ENCODE measurements at regions not wholly inside any gene's neighbourhood (a gene's known extent, or its start where the extent isn't known, plus 50 kb on each side); places are given as distances from the start of the nearest gene placed in this dataset.

DNA sequence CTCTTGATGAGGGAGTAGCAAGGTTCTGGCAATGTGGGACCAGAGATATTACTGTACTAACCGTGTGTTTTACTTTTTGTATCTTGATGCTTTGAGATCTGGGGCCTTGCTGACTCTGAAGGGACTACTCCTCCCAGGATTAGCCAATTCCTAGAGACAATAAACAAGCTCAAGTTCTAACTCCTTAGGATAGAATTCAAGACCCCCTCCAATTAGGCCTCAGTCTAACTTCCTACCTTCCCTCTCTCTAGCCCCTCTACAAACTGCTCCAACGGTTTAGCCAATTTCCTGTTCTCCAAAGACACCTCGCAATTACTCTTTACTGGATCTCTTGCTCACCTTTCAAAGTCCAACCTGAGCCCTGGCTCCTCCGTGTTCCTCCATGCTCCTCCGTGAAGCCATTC lies 158.7 kb upstream of the JARID2 start:
- Histone ChIP-seq H3K4me1 (ENCODE audit: control insufficient read depth, extremely low read depth, insufficient read depth, low read length) (no peaks in the 10 kb centered on the region), H3K4me3 (replicated peaks in 1 of 4; ENCODE audit: control extremely low read depth in 1 of 4, insufficient read depth in 1 of 4, low read depth in 3 of 4, low read length in 4 of 4) (no peak overlapping the region), H3K79me2 (ENCODE audit: control insufficient read depth, insufficient read depth, low read length) (no peaks in the 10 kb centered on the region), H3K36me3 (ENCODE audit: control insufficient read depth, insufficient read depth, low read length) (no peaks in the 10 kb centered on the region), H2AFZ (ENCODE audit: low read length) (no peak overlapping the region), H4K20me1 (ENCODE audit: control insufficient read depth, extremely low read depth, insufficient read depth, low read length) (no peaks in the 10 kb centered on the region), H3K27ac (ENCODE audit: insufficient read depth, low read length) (no peak overlapping the region), H3K27me3 (ENCODE audit: control insufficient read depth, insufficient read depth, low read length) (no peaks in the 10 kb centered on the region), H3K9ac (ENCODE audit: insufficient read depth, low read length) (no peak overlapping the region), H3K9me3 (ENCODE audit: control insufficient read depth, insufficient read depth, low read depth, low read length) (no peaks in the 10 kb centered on the region), H3K4me2 (ENCODE audit: extremely low read depth, insufficient read depth, low read length) (no peak overlapping the region)
- DNase-seq (ENCODE audit: low read depth in 2 of 2): no peak
- no peak for TF ChIP-seq EZH2 (IDR thresholded peaks at IDR 0.05; ENCODE audit: low read length, missing control alignments)
- TF ChIP-seq, protein P1, sequence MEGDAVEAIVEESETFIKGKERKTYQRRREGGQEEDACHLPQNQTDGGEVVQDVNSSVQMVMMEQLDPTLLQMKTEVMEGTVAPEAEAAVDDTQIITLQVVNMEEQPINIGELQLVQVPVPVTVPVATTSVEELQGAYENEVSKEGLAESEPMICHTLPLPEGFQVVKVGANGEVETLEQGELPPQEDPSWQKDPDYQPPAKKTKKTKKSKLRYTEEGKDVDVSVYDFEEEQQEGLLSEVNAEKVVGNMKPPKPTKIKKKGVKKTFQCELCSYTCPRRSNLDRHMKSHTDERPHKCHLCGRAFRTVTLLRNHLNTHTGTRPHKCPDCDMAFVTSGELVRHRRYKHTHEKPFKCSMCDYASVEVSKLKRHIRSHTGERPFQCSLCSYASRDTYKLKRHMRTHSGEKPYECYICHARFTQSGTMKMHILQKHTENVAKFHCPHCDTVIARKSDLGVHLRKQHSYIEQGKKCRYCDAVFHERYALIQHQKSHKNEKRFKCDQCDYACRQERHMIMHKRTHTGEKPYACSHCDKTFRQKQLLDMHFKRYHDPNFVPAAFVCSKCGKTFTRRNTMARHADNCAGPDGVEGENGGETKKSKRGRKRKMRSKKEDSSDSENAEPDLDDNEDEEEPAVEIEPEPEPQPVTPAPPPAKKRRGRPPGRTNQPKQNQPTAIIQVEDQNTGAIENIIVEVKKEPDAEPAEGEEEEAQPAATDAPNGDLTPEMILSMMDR (conservative IDR thresholded peaks at IDR 0.05 in 1 of 2, IDR thresholded peaks at IDR 0.05 in 1 of 2; ENCODE audit: low read depth in 1 of 2, low read length in 2 of 2): no peak

DNA sequence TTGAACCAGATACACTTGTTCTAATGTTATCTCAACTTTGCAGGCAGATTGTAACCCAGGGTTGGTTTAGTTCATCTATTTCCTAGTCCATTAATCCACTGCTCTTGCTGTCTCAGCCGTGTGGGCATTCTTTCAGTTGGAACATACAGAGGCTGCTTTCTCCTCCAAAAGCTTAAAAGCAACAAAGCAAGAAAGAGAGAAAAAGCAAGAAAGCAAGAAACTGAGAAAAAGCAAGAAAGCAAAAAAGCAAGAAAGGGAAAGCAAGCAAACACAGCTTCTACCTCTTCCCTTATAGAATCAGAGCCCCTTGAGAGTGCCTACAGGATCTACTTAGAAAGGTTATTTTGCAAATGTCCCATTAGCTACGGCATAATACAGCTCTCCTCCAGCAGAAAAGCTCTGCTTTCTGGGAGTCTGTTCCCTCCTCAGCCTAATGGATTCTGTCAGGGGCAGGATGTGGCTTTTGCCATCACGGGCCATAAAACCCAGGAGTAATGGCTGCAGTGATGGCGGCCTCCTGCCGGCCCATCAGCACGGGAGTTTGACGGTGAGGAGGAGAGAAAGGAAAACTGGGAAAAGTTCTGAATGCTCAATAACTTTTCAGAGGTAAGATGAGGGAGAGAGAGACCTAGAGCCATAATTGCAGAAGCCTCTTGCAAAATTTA lies 156.8 kb upstream of the JARID2 start:
- H2AFZ ChIP-seq (ENCODE audit: low read length): no peak overlapping the region
- H4K20me1 ChIP-seq (ENCODE audit: control insufficient read depth, extremely low read depth, insufficient read depth, low read length): no peaks in the 10 kb centered on the region
- H3K4me2 ChIP-seq (ENCODE audit: extremely low read depth, insufficient read depth, low read length): no peak overlapping the region
- DNase-seq (ENCODE audit: low read depth in 2 of 2): no peak
- no peaks in the 10 kb centered on the region for H3K36me3 ChIP-seq (ENCODE audit: control insufficient read depth, insufficient read depth, low read length)
- no peaks in the 10 kb centered on the region for H3K9me3 ChIP-seq (ENCODE audit: control insufficient read depth, insufficient read depth, low read depth, low read length)
- H3K27ac ChIP-seq (ENCODE audit: insufficient read depth, low read length): no peak overlapping the region
- H3K4me1 ChIP-seq (ENCODE audit: control insufficient read depth, extremely low read depth, insufficient read depth, low read length): no peaks in the 10 kb centered on the region
- no peak overlapping the region for H3K4me3 ChIP-seq (replicated peaks in 1 of 4; ENCODE audit: control extremely low read depth in 1 of 4, insufficient read depth in 1 of 4, low read depth in 3 of 4, low read length in 4 of 4)
- H3K9ac ChIP-seq (ENCODE audit: insufficient read depth, low read length): no peak overlapping the region
- no peak for TF ChIP-seq EZH2 (IDR thresholded peaks at IDR 0.05; ENCODE audit: low read length, missing control alignments)
- TF ChIP-seq, protein P1 (conservative IDR thresholded peaks at IDR 0.05 in 1 of 2, IDR thresholded peaks at IDR 0.05 in 1 of 2; ENCODE audit: low read depth in 1 of 2, low read length in 2 of 2): no peak
- no peaks in the 10 kb centered on the region for H3K79me2 ChIP-seq (ENCODE audit: control insufficient read depth, insufficient read depth, low read length)
- H3K27me3 ChIP-seq (ENCODE audit: control insufficient read depth, insufficient read depth, low read length): no peaks in the 10 kb centered on the region

DNA sequence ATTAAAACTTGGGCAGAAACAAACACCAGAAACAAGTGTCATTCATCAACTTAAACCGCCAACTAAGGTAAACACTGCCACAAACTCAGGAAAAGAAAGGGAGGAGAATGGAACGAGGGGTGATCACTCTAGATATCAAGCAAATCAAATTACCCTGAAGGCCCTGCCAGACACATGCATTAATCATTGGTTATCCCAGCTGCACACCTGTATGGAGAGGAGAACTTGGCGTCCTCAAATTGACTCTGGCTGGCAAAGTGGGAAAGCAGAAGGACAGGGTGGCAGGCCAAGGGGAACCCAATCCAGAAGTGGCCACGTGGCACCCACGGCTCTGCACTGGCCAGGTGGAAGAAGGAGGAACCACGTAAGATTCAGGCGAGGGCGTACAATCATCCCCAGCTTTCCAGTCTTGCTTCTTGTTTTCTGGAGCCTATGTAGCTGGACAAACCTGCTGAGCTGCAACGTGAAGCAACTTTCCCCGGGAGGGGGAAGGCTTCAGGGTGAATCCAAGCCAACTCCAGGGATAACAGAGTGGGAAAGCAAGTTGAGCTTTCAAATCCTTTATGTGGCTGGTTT lies 156.2 kb upstream of the JARID2 start:
- Histone ChIP-seq H2AFZ (ENCODE audit: low read length) (no peak overlapping the region), H3K27ac (ENCODE audit: insufficient read depth, low read length) (no peak overlapping the region), H3K36me3 (ENCODE audit: control insufficient read depth, insufficient read depth, low read length) (no peaks in the 10 kb centered on the region), H3K9ac (ENCODE audit: insufficient read depth, low read length) (no peak overlapping the region), H3K4me1 (ENCODE audit: control insufficient read depth, extremely low read depth, insufficient read depth, low read length) (no peaks in the 10 kb centered on the region), H3K9me3 (ENCODE audit: control insufficient read depth, insufficient read depth, low read depth, low read length) (no peaks in the 10 kb centered on the region), H4K20me1 (ENCODE audit: control insufficient read depth, extremely low read depth, insufficient read depth, low read length) (no peaks in the 10 kb centered on the region), H3K4me3 (replicated peaks in 1 of 4; ENCODE audit: control extremely low read depth in 1 of 4, insufficient read depth in 1 of 4, low read depth in 3 of 4, low read length in 4 of 4) (no peak overlapping the region), H3K4me2 (ENCODE audit: extremely low read depth, insufficient read depth, low read length) (no peak overlapping the region), H3K27me3 (ENCODE audit: control insufficient read depth, insufficient read depth, low read length) (no peaks in the 10 kb centered on the region), H3K79me2 (ENCODE audit: control insufficient read depth, insufficient read depth, low read length) (no peaks in the 10 kb centered on the region)
- TF ChIP-seq, protein P1 (conservative IDR thresholded peaks at IDR 0.05 in 1 of 2, IDR thresholded peaks at IDR 0.05 in 1 of 2; ENCODE audit: low read depth in 1 of 2, low read length in 2 of 2): no peak
- no peak for TF ChIP-seq EZH2 (IDR thresholded peaks at IDR 0.05; ENCODE audit: low read length, missing control alignments)
- no peak for DNase-seq (ENCODE audit: low read depth in 2 of 2)
